ENCODE measurements at regions not wholly inside any gene's neighbourhood (a gene's known extent, or its start where the extent isn't known, plus 50 kb on each side); places are given as distances from the start of the nearest gene placed in this dataset.

- TF ChIP-seq PRDM4 (tag by site-specific recombination; IDR thresholded peaks at IDR 0.05) (no peak), ZFP37 (tag by site-specific recombination; IDR thresholded peaks at IDR 0.05) (no peak), ZNF114 (tag by site-specific recombination; IDR thresholded peaks at IDR 0.05) (no peak), ZNF571 (tag by site-specific recombination; IDR thresholded peaks at IDR 0.05) (no peak), PBX3 (CRISPR knock-in tag; IDR thresholded peaks at IDR 0.05) (no peak), ZBTB49 (tag by site-specific recombination; IDR thresholded peaks at IDR 0.05; ENCODE audit: low read depth) (no peak)
Observed at GRCh38 chr20:16808796-16809195, 60.6 kb downstream of the OTOR start (continued).

- Histone ChIP-seq H3K9me3 (ENCODE audit: control insufficient read depth, insufficient read depth, low read depth, low read length) (no peaks in the 10 kb centered on the region), H3K27ac (ENCODE audit: extremely low read depth, low read depth, low read length) (no peak overlapping the region), H3K36me3 (ENCODE audit: control insufficient read depth in 2 of 2, insufficient read depth in 1 of 2, low read length in 2 of 2) (no peaks in the 10 kb centered on the region), H3K4me1 (ENCODE audit: control insufficient read depth, insufficient read depth, low read length) (no peaks in the 10 kb centered on the region), H3K4me3 (ENCODE audit: low read depth, low read length) (no peak overlapping the region)
- CTCF ChIA-PET, result interaction anchor here (0.6 to 4.5 kb wide), 3 partner anchors 8 to 622 kb away, joined by 3 to 47 read pairs (median 20); no protein-coding TSS in a partner anchor
- POLR2A ChIA-PET, result no interaction called here
- TF ChIP-seq BCL11A (tag by site-specific recombination; IDR thresholded peaks at IDR 0.05; ENCODE audit: low read depth) (no peak), ZBTB17 (tag by site-specific recombination; IDR thresholded peaks at IDR 0.05) (no peak), ZNF274 (IDR thresholded peaks at IDR 0.05; ENCODE audit: low read length) (no peak), ZNF274 (tag by site-specific recombination; IDR thresholded peaks at IDR 0.05; ENCODE audit: borderline replicate concordance) (no peak), ZNF585B (tag by site-specific recombination; IDR thresholded peaks at IDR 0.05) (no peak), HOXD13 (CRISPR knock-in tag; IDR thresholded peaks at IDR 0.05; ENCODE audit: borderline replicate concordance) (no peak), ZNF76 (tag by site-specific recombination; IDR thresholded peaks at IDR 0.05; ENCODE audit: borderline replicate concordance, low read depth) (no peak), ZSCAN23 (tag by site-specific recombination; IDR thresholded peaks at IDR 0.05) (no peak), ZIC2 (tag by site-specific recombination; IDR thresholded peaks at IDR 0.05) (no peak), ZBTB1 (tag by site-specific recombination; IDR thresholded peaks at IDR 0.05) (no peak), ZNF202 (tag by site-specific recombination; IDR thresholded peaks at IDR 0.05; ENCODE audit: borderline replicate concordance) (no peak), ZNF513 (tag by site-specific recombination; IDR thresholded peaks at IDR 0.05) (no peak), ZNF548 (tag by site-specific recombination; IDR thresholded peaks at IDR 0.05) (no peak)
- TF ChIP-seq, protein P1, sequence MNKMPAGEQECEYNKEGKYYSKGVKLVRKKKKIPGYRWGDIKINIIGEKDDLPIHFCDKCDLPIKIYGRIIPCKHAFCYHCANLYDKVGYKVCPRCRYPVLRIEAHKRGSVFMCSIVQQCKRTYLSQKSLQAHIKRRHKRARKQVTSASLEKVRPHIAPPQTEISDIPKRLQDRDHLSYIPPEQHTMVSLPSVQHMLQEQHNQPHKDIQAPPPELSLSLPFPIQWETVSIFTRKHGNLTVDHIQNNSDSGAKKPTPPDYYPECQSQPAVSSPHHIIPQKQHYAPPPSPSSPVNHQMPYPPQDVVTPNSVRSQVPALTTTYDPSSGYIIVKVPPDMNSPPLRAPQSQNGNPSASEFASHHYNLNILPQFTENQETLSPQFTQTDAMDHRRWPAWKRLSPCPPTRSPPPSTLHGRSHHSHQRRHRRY (tag by site-specific recombination; IDR thresholded peaks at IDR 0.05), result no peak
- TF ChIP-seq, protein P2, sequence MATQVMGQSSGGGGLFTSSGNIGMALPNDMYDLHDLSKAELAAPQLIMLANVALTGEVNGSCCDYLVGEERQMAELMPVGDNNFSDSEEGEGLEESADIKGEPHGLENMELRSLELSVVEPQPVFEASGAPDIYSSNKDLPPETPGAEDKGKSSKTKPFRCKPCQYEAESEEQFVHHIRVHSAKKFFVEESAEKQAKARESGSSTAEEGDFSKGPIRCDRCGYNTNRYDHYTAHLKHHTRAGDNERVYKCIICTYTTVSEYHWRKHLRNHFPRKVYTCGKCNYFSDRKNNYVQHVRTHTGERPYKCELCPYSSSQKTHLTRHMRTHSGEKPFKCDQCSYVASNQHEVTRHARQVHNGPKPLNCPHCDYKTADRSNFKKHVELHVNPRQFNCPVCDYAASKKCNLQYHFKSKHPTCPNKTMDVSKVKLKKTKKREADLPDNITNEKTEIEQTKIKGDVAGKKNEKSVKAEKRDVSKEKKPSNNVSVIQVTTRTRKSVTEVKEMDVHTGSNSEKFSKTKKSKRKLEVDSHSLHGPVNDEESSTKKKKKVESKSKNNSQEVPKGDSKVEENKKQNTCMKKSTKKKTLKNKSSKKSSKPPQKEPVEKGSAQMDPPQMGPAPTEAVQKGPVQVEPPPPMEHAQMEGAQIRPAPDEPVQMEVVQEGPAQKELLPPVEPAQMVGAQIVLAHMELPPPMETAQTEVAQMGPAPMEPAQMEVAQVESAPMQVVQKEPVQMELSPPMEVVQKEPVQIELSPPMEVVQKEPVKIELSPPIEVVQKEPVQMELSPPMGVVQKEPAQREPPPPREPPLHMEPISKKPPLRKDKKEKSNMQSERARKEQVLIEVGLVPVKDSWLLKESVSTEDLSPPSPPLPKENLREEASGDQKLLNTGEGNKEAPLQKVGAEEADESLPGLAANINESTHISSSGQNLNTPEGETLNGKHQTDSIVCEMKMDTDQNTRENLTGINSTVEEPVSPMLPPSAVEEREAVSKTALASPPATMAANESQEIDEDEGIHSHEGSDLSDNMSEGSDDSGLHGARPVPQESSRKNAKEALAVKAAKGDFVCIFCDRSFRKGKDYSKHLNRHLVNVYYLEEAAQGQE (tag by site-specific recombination; IDR thresholded peaks at IDR 0.05), result no peak
Observed at GRCh38 chr20:16810216-16810615, 62.1 kb downstream of the OTOR start.

All from HEK293 (cell line).